ENCODE measurements at regions not wholly inside any gene's neighbourhood (a gene's known extent, or its start where the extent isn't known, plus 50 kb on each side); places are given as distances from the start of the nearest gene placed in this dataset.

- no peak for DNase-seq (ENCODE audit: low spot score)
Observed at GRCh38 chr15:46251903-46252302, 617.1 kb downstream of the SQOR start.

- DNase-seq (ENCODE audit: low spot score): no peak
Observed at GRCh38 chr15:46258056-46258455, 623.2 kb downstream of the SQOR start.

GRCh38 chr15:46260937-46261336 lies 626.1 kb downstream of the SQOR start:
- DNase-seq (ENCODE audit: low spot score): no peak

- DNase-seq (ENCODE audit: low spot score): no peak
Observed at GRCh38 chr15:46265664-46266347, 631.0 kb downstream of the SQOR start.

- no peak for DNase-seq (ENCODE audit: low spot score)
Observed at GRCh38 chr15:46266661-46267060, 631.8 kb downstream of the SQOR start.

GRCh38 chr15:46270481-46271147 lies 635.8 kb downstream of the SQOR start:
- no peak for DNase-seq (ENCODE audit: low spot score)

GRCh38 chr15:46275701-46276100 lies 640.9 kb downstream of the SQOR start:
- no peak for DNase-seq (ENCODE audit: low spot score)

- DNase-seq (ENCODE audit: low spot score): no peak
Observed at GRCh38 chr15:46277451-46277850, 642.6 kb downstream of the SQOR start.

GRCh38 chr15:46278062-46278461 lies 643.2 kb downstream of the SQOR start:
- DNase-seq (ENCODE audit: low spot score): no peak

- DNase-seq (ENCODE audit: low spot score): no peak
Observed at GRCh38 chr15:46278486-46279090, 643.8 kb downstream of the SQOR start.

- no peak for DNase-seq (ENCODE audit: low spot score)
Observed at GRCh38 chr15:46280762-46281542, 646.1 kb downstream of the SQOR start.

GRCh38 chr15:46293550-46293949 lies 658.7 kb downstream of the SQOR start:
- no peak for DNase-seq (ENCODE audit: low spot score)

- DNase-seq (ENCODE audit: low spot score): no peak
Observed at GRCh38 chr15:46296002-46296401, 661.2 kb downstream of the SQOR start.

GRCh38 chr15:46296797-46297196 lies 662.0 kb downstream of the SQOR start:
- DNase-seq (ENCODE audit: low spot score): no peak

GRCh38 chr15:46297766-46298165 lies 662.9 kb downstream of the SQOR start:
- no peak for DNase-seq (ENCODE audit: low spot score)

- no peak for DNase-seq (ENCODE audit: low spot score)
Observed at GRCh38 chr15:46300716-46301115, 665.9 kb downstream of the SQOR start.

GRCh38 chr15:46301291-46301690 lies 666.5 kb downstream of the SQOR start:
- DNase-seq (ENCODE audit: low spot score): no peak

- no peak for DNase-seq (ENCODE audit: low spot score)
Observed at GRCh38 chr15:46301826-46302225, 667.0 kb downstream of the SQOR start.

GRCh38 chr15:46304321-46304720 lies 669.5 kb downstream of the SQOR start:
- DNase-seq (ENCODE audit: low spot score): peak; percentile 6

- DNase-seq (ENCODE audit: low spot score): no peak
Observed at GRCh38 chr15:46307746-46308145, 672.9 kb downstream of the SQOR start.

- DNase-seq (ENCODE audit: low spot score): no peak
Observed at GRCh38 chr15:46309914-46310313, 675.1 kb downstream of the SQOR start.

- peak; percentile 62 for DNase-seq (ENCODE audit: low spot score)
Observed at GRCh38 chr15:46312133-46312740, 677.4 kb downstream of the SQOR start.

All from activated CD4-positive, alpha-beta T cell treated with anti-CD3 and anti-CD28 coated beads, Interleukin-2, Interleukin-4, amounts not matched to agents 100 ng/mL and 50 ng/mL, durations not matched to agents 16 hours and 8 hours (primary cell).